HG02642 (cell line): ENCODE measurements at regions not wholly inside any gene's neighbourhood (a gene's known extent, or its start where the extent isn't known, plus 50 kb on each side); places are given as distances from the start of the nearest gene placed in this dataset.
"Not testable (repeated sequence)": the region's sequence is repeated elsewhere in the genome, so short reads cannot be mapped to it uniquely, and the experiment has no call there.

ENCODE experiments used
- ATAC-seq: cut with Tn5 transposase; IDR thresholded peaks from one replicate; pipeline ENCODE4 v1.9.1; 2021; ENCODE audit warnings: mild to moderate bottlenecking; ENCODE audit not compliant: unreplicated experiment, poor library complexity

GRCh38 chr6:81630719-81631118, 121.8 kb downstream of the TENT5A start:
- no peak for ATAC-seq

GRCh38 chr6:81625216-81625615, 127.3 kb downstream of the TENT5A start:
- no peak for ATAC-seq

- no peak for ATAC-seq
These were observed 128.0 kb downstream of the TENT5A start for GRCh38 chr6:81624453-81624852.

- ATAC-seq = no peak
These were observed 129.2 kb downstream of the TENT5A start for GRCh38 chr6:81623106-81623759.

GRCh38 chr6:81621816-81622395, 130.6 kb downstream of the TENT5A start:
- no peak for ATAC-seq

- ATAC-seq = no peak
These were observed 138.2 kb downstream of the TENT5A start for GRCh38 chr6:81614292-81614691.

- ATAC-seq = no peak
These were observed 138.9 kb downstream of the TENT5A start for GRCh38 chr6:81613606-81614005.

- no peak for ATAC-seq
These were observed 140.3 kb downstream of the TENT5A start for GRCh38 chr6:81612136-81612535.

- no peak for ATAC-seq
These were observed 142.7 kb downstream of the TENT5A start for GRCh38 chr6:81609736-81610135.

- ATAC-seq = no peak
These were observed 143.7 kb downstream of the TENT5A start for GRCh38 chr6:81608776-81609175.

GRCh38 chr6:81606965-81607381, 145.5 kb downstream of the TENT5A start:
- ATAC-seq = no peak

- no peak for ATAC-seq
These were observed 147.0 kb downstream of the TENT5A start for GRCh38 chr6:81605526-81605925.

- ATAC-seq = no peak
These were observed 150.6 kb downstream of the TENT5A start for GRCh38 chr6:81601918-81602317.

GRCh38 chr6:81600488-81600887, 152.0 kb downstream of the TENT5A start:
- not testable (repeated sequence) for ATAC-seq

- ATAC-seq = no peak
These were observed 158.0 kb downstream of the TENT5A start for GRCh38 chr6:81594501-81594900.

- ATAC-seq = no peak
These were observed 162.2 kb downstream of the TENT5A start for GRCh38 chr6:81590314-81590691.

- no peak for ATAC-seq
These were observed 162.8 kb downstream of the TENT5A start for GRCh38 chr6:81589465-81590313.

- ATAC-seq = not testable (repeated sequence)
These were observed 166.8 kb downstream of the TENT5A start for GRCh38 chr6:81585686-81586085.

GRCh38 chr6:81584156-81584555, 168.3 kb downstream of the TENT5A start:
- not testable (repeated sequence) for ATAC-seq

GRCh38 chr6:81575442-81575841, 177.0 kb downstream of the TENT5A start:
- no peak for ATAC-seq

- no peak for ATAC-seq
These were observed 180.5 kb downstream of the TENT5A start for GRCh38 chr6:81572020-81572419.
